GM18498 (cell line): ENCODE measurements at regions not wholly inside any gene's neighbourhood (a gene's known extent, or its start where the extent isn't known, plus 50 kb on each side); places are given as distances from the start of the nearest gene placed in this dataset.
"Not testable (repeated sequence)": the region's sequence is repeated elsewhere in the genome, so short reads cannot be mapped to it uniquely, and the experiment has no call there.

ENCODE experiments used
- ATAC-seq: cut with Tn5 transposase; IDR thresholded peaks from one replicate; pipeline ENCODE4 v1.9.1; 2021; ENCODE audit warnings: mild to moderate bottlenecking, moderate library complexity; ENCODE audit not compliant: unreplicated experiment

- ATAC-seq = no peak
Observed at GRCh38 chr7:148507787-148508186, 82.8 kb upstream of the C7orf33 start.

DNA sequence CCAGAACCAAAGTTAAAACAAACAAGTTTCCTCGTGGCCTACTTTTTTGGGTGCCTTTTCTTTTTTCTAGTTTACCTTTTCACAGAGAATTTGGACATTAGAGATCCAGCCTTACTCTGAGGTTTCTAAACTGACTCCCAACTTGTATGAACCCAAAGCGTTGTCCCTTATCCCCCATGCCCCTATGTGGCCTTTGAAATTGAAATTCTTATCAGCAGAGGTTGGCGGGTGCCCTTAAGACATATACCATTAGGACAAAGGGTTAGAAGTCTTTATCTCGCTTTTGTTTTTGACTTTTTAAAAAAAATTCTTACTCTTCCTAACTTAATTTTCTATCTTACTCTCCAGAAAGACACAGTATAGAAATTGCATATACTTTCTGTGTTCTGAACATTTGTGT lies 76.3 kb upstream of the C7orf33 start:
- no peak for ATAC-seq

- no peak for ATAC-seq
Observed at GRCh38 chr7:148515237-148515636, 75.3 kb upstream of the C7orf33 start.

- ATAC-seq = no peak
Observed at GRCh38 chr7:148515728-148516695, 74.6 kb upstream of the C7orf33 start.

DNA sequence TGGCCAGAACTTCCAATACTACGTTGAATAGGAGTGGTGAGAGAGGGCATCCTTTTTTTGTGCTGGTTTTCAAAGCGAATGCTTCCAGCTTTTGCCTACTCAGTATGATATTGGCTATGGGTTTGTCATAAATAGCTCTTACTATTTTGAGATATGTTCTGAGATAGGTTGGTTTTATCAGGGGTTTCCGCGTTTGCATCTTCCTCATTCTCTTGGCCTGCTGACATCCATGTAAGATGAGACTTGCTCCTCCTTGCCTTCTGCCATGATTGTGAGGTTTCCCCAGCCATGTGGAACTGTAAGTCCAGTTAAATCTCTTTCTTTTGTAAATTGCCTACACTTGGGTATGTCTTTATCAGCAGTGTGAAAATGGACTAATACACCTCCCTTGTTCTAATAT lies 71.2 kb upstream of the C7orf33 start:
- ATAC-seq = not testable (repeated sequence)

GRCh38 chr7:148521271-148521670 lies 69.3 kb upstream of the C7orf33 start:
- no peak for ATAC-seq

- ATAC-seq = no peak
Observed at GRCh38 chr7:148523550-148523949, 67.0 kb upstream of the C7orf33 start.

- ATAC-seq = no peak
Observed at GRCh38 chr7:148524479-148525224, 65.9 kb upstream of the C7orf33 start.

DNA sequence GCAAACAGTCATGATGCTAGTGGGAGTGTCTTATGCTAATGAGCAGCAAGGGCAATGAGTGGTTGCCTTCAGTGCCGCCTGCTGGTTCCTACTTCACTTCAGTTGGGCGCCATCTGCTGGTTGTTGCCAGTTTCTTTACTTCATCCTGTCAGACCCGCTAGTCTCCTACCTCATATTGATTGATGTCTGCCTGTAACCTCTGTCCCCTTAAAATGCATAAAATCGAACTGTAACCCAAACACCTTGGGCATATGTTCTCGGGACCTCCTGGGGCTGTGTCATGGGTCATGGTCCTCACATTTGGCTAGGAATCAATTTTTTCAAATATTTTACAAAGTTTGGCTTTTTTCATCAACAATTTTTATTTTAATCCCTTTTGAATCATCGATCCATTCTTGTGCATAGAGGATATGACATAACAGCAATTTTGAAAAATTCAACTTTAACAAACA lies 62.8 kb upstream of the C7orf33 start:
- ATAC-seq = peak; percentile 99

- ATAC-seq = peak; percentile 77
Observed at GRCh38 chr7:148535217-148535616, 55.3 kb upstream of the C7orf33 start.

DNA sequence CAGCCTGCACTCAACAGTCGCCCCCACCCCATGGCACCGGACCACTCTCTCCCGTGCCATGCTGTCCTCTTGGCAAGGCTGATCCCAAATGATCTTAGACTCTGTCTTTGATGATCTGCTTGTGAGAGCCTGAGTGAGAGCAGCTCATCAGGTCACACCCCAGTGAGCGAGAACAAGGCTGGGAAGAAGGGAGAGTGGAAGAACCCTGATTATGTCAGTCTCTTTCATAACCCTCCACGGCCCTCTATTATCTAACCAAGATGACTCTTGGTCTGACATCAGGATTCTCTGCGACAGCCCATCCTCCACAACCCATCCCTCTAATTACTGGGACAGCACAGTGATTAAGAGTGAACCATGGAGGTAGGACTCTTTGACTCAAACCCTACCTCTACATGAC lies 53.1 kb upstream of the C7orf33 start:
- ATAC-seq = no peak

DNA sequence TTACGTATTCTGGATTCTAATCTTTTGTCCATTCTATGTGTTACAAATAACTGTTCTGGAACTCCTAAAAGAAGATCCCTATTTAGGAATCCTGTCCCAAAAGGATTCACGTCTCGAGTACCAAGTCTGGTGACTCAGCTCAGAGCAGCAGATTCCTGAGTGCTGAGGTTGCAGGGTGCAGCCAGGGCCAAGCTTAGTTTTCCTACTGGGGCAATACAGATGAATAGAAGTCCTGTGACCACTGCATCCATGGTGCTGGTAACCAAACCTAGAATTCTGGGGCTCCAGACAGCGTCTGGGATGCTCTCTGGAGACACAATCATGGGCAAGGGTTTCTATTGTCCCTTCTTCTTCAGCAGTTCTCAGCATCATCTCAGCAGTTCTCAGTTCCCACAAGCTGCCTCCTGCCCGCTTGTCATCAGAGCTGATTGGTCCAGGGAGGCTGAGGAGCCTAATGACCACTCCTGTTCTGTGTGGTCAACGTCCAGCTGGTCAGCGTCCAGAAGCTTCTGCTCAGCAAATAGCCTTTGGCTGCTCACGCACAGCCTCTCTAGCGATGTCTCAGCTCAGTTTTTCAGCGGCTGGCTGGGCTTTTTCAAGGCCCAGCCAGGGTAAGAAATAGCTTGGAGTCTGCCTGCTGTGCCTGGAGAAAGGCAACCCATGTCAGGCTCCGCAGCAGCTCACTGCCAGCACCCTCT lies 50.4 kb upstream of the C7orf33 start:
- ATAC-seq = no peak
